ENCODE measurements at regions not wholly inside any gene's neighbourhood (a gene's known extent, or its start where the extent isn't known, plus 50 kb on each side); places are given as distances from the start of the nearest gene placed in this dataset.

GRCh38 chr20:58076405-58076804 is 152.0 kb downstream of the ANKRD60 start:
- ATAC-seq (no peak), DNase-seq (ENCODE audit: low read depth, low spot score) (no peak)
- H3K4me2 ChIP-seq (ENCODE audit: low read length): no peak overlapping the region
- H3K4me1 ChIP-seq (ENCODE audit: control insufficient read depth in 1 of 2, insufficient read depth in 2 of 2, low read length in 2 of 2): no peaks in the 10 kb centered on the region
- no peak overlapping the region for H3K4me3 ChIP-seq (replicated peaks in 1 of 2; ENCODE audit: low read depth in 1 of 2, low read length in 2 of 2)
- no peaks in the 10 kb centered on the region for H3K79me2 ChIP-seq (ENCODE audit: insufficient read depth, low read length)
- no peak overlapping the region for H3K27ac ChIP-seq (ENCODE audit: low read depth, low read length)
- no peaks in the 10 kb centered on the region; the same call in 1 of the 2 replicates for H4K20me1 ChIP-seq (ENCODE audit: insufficient read depth)
- no peak overlapping the region for H3K9ac ChIP-seq (ENCODE audit: low read length)
- BruUV-seq (replicated peaks): no TSS peak
- H3K27me3 ChIP-seq (ENCODE audit: insufficient read depth, low read length): peaks cover 37% of the 10 kb centered on the region
- ChIA-PET POLR2A (no interaction called here), CTCF (interaction anchor here (1.3 kb wide), 1 partner anchor 11 kb away, joined by 7 read pairs; no protein-coding TSS in a partner anchor), RAD21 (ENCODE audit: low non-redundant PET in 1 of 2, low total read pairs in 2 of 2, uncharacterized antibody in 2 of 2, unreplicated experiment in 2 of 2) (no interaction called here)
- intact Hi-C loops (cut with micrococcal nuclease): no loop called here
- no peak overlapping the region for H2AFZ ChIP-seq (ENCODE audit: low read depth, low read length, poor library complexity, severe bottlenecking)
- TF ChIP-seq ZFX (IDR thresholded peaks at IDR 0.05): no peak
- TF ChIP-seq ELF1 (IDR thresholded peaks at IDR 0.05; ENCODE audit: borderline replicate concordance, low read depth): no peak
- TF ChIP-seq RAD21 (IDR thresholded peaks at IDR 0.05; ENCODE audit: low read depth): no peak
- TF ChIP-seq ATF3 (IDR thresholded peaks at IDR 0.05): no peak
- no peak for TF ChIP-seq FOSL1 (IDR thresholded peaks at IDR 0.05; ENCODE audit: low read depth)
- TF ChIP-seq JUND (IDR thresholded peaks at IDR 0.05): no peak
- TF ChIP-seq TCF7L2 (IDR thresholded peaks at IDR 0.05; ENCODE audit: borderline replicate concordance, extremely low read depth, insufficient read depth, insufficient read length): no peak
- TF ChIP-seq MAX (IDR thresholded peaks at IDR 0.05): no peak
- TF ChIP-seq SIN3A (IDR thresholded peaks at IDR 0.05; ENCODE audit: low read depth): no peak
- TF ChIP-seq EZH2 (IDR thresholded peaks at IDR 0.05): no peak
- TF ChIP-seq YY1 (IDR thresholded peaks at IDR 0.05; ENCODE audit: extremely low read depth, insufficient replicate concordance, low read depth, low read length): no peak
- no peaks in the 10 kb centered on the region for H3K36me3 ChIP-seq (ENCODE audit: control insufficient read depth in 1 of 2, insufficient read depth in 2 of 2, low read length in 2 of 2)
- H3K9me2 ChIP-seq (ENCODE audit: insufficient read depth): no peaks in the 10 kb centered on the region
- H3K9me3 ChIP-seq (ENCODE audit: control insufficient read depth in 1 of 2, insufficient read depth in 1 of 2, low read depth in 1 of 2, low read length in 2 of 2): no peaks in the 10 kb centered on the region

All from HCT116 (cell line).